Upper lobe of left lung (tissue), 6 donors: ENCODE measurements at regions not wholly inside any gene's neighbourhood (a gene's known extent, or its start where the extent isn't known, plus 50 kb on each side); places are given as distances from the start of the nearest gene placed in this dataset.

Source experiments
- ATAC-seq, 2 donors: fragments of 200-7000 bp; cut with Tn5 transposase; one replicate each; pipeline ENCODE4 v1.9.1; 2022; ENCODE audit warnings: mild to moderate bottlenecking in 2 of 2, moderate library complexity in 2 of 2; ENCODE audit not compliant: low FRiP score in 2 of 2
- DNase-seq, 2 donors: peaks; one replicate each; pipeline ENCODE4 v3.0.0-alpha.2; 2019 to 2020
- H3K27ac ChIP-seq, 4 donors: fragments of 200-600 bp; sonication (generic); one replicate each; pipeline ENCODE4 v1.5.1; 2016 to 2019
- H3K27me3 ChIP-seq, 4 donors: fragments of 200-600 bp; sonication (generic); one replicate each; pipeline ENCODE4 v1.5.1; 2017 to 2019
- H3K36me3 ChIP-seq, 4 donors: fragments of 200-600 bp; sonication (generic); one replicate each; pipeline ENCODE4 v1.5.1; 2016 to 2019
- H3K4me1 ChIP-seq, 4 donors: fragments of 200-600 bp; sonication (generic); one replicate each; pipeline ENCODE4 v1.5.1; 2018 to 2019
- H3K4me3 ChIP-seq, 4 donors: fragments of 200-600 bp; sonication (generic); one replicate each; pipeline ENCODE4 v1.5.1; 2017 to 2019; ENCODE audit warnings: mild to moderate bottlenecking in 2 of 4, moderate library complexity in 1 of 4
- H3K9me3 ChIP-seq, 4 donors: fragments of 200-600 bp; sonication (generic); one replicate each; pipeline ENCODE4 v1.5.1; 2018 to 2019
- EP300 ChIP-seq, 4 donors: sonication (generic); formaldehyde crosslinking; IDR thresholded peaks; one replicate each; pipeline ENCODE4 v1.5.1; 2017; ENCODE audit warnings: antibody characterized with exemption in 4 of 4, control low read depth in 2 of 4
- POLR2A ChIP-seq, 4 donors: fragments of 450-650 bp; IDR thresholded peaks; one replicate each; pipeline ENCODE4 v1.5.1; 2016 to 2017; ENCODE audit warnings: antibody characterized with exemption in 4 of 4, mild to moderate bottlenecking in 2 of 4
- POLR2AphosphoS5 ChIP-seq, 2 donors: sonication (generic); formaldehyde crosslinking; IDR thresholded peaks; one replicate each; pipeline ENCODE4 v1.5.1; 2017; ENCODE audit warnings: antibody characterized with exemption in 2 of 2
- WGBS, 2 donors: methylation state at CpG; one replicate each; pipeline ENCODE4 v1.1.5; 2017 to 2018; 5-methylcytosine and 5-hydroxymethylcytosine counted together
- TF ChIP-seq, protein P1 (sequence below), 6 experiments: fragments of 450-650 bp in 4 of 6; fragments of 200-600 bp in 2 of 6; sonication (generic) in 2 of 6; IDR thresholded peaks; one replicate each; pipeline ENCODE4 v1.5.1; 2016 to 2019; ENCODE audit warnings: antibody characterized with exemption in 6 of 6
- donor health status: DM: no; HTN: no; CAD: no; lungs with moderate emphysema.
- donor health status: DM: no; HTN: yes; CAD: no; lungs with severe emphysema.

DNA sequence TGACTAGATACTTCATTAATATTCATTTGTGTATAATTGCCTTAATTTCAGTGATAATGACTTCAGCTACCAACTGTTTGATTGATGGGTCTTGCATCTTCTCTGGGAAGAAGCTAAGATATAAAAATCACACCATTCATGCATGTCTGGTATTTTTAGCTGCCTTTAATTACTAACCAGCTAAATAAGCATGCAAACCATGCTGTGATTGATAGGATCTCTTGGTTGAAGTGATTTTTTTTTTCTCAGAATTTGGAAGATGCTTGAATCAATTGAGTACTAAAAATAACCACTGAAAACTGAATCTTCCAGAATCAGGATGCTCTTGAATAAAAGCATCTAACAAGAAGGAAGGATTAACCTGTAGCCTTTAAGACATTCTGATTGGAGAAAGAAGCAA is 668.8 kb downstream of the TDRD15 start:
- H3K27me3 ChIP-seq = no peaks in the 10 kb centered on the region

DNA sequence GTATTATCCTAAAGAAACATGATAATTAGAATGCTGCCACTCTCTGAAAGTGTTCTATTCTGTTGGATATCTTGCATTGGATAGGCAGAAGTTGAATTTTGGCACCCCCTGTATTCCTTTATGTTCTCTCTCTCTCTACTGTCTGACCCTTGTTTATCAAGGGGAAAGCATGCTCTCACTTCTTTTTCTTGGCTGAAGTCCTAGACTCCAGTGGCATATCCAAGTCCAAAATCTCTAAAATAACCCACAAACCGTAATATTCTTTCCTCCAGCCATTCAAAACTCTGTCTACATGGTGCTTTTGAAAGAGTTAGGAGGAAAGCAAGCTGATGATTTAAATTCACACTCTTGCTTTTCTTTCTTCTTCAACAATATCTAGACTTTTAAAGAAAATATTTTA is 669.7 kb downstream of the TDRD15 start:
- Histone ChIP-seq H3K27me3 (no peaks in the 10 kb centered on the region), H3K9me3 (no peaks in the 10 kb centered on the region), H3K36me3 (no peaks in the 10 kb centered on the region), H3K27ac (no peak overlapping the region), H3K4me3 (no peak overlapping the region), H3K4me1 (no peaks in the 10 kb centered on the region)
- 26 to 34% methylated on average over 1 of the region's 1 CpG for WGBS, 2 donors
- no peak for TF ChIP-seq POLR2AphosphoS5 (IDR thresholded peaks at IDR 0.05)
- TF ChIP-seq, protein P1, sequence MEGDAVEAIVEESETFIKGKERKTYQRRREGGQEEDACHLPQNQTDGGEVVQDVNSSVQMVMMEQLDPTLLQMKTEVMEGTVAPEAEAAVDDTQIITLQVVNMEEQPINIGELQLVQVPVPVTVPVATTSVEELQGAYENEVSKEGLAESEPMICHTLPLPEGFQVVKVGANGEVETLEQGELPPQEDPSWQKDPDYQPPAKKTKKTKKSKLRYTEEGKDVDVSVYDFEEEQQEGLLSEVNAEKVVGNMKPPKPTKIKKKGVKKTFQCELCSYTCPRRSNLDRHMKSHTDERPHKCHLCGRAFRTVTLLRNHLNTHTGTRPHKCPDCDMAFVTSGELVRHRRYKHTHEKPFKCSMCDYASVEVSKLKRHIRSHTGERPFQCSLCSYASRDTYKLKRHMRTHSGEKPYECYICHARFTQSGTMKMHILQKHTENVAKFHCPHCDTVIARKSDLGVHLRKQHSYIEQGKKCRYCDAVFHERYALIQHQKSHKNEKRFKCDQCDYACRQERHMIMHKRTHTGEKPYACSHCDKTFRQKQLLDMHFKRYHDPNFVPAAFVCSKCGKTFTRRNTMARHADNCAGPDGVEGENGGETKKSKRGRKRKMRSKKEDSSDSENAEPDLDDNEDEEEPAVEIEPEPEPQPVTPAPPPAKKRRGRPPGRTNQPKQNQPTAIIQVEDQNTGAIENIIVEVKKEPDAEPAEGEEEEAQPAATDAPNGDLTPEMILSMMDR (IDR thresholded peaks at IDR 0.05) = no peak
- TF ChIP-seq EP300 (IDR thresholded peaks at IDR 0.05) = no peak
- TF ChIP-seq POLR2A (IDR thresholded peaks at IDR 0.05) = no peak
- DNase-seq (no peak), ATAC-seq (no peak)

More for the DNA sequence above, 668.8 kb downstream of the TDRD15 start:
- H3K4me3 ChIP-seq = no peak overlapping the region
- no peak for DNase-seq
- H3K4me1 ChIP-seq = no peaks in the 10 kb centered on the region
- no peaks in the 10 kb centered on the region for H3K9me3 ChIP-seq
- no peak overlapping the region for H3K27ac ChIP-seq
- H3K36me3 ChIP-seq = no peaks in the 10 kb centered on the region
- no peak for ATAC-seq
- TF ChIP-seq POLR2A (IDR thresholded peaks at IDR 0.05) (no peak), POLR2AphosphoS5 (IDR thresholded peaks at IDR 0.05) (no peak), EP300 (IDR thresholded peaks at IDR 0.05) (no peak)
- TF ChIP-seq, protein P1 (IDR thresholded peaks at IDR 0.05) = no peak

DNA sequence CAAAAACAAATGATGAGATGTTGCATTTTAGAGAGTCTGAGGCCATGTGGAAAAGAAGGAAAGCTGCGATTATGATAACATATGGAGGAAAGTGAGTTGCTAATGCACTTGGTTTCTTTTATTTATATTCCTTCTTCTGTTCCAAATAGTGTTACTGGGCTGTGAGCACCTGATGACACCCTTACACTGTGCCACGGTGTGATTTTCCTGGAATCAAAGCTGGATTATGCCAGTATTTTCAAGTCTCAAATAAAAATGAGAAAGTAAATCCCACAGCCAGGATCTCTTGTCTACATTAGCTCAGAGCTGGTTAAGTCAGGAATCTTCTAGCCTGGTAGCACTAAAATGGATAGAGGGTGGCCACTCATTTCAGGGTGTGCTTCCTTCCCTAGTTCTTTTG is 670.8 kb downstream of the TDRD15 start:
- DNase-seq = no peak
- H3K27me3 ChIP-seq = no peaks in the 10 kb centered on the region
- no peaks in the 10 kb centered on the region for H3K36me3 ChIP-seq
- no peaks in the 10 kb centered on the region for H3K9me3 ChIP-seq
- H3K4me1 ChIP-seq = no peaks in the 10 kb centered on the region
- H3K4me3 ChIP-seq = no peak overlapping the region
- WGBS, 2 donors = 70 to 80% methylated on average over 2 of the region's 2 CpGs
- no peak overlapping the region for H3K27ac ChIP-seq
- TF ChIP-seq POLR2A (IDR thresholded peaks at IDR 0.05) = no peak
- TF ChIP-seq EP300 (IDR thresholded peaks at IDR 0.05) = no peak
- TF ChIP-seq POLR2AphosphoS5 (IDR thresholded peaks at IDR 0.05) = no peak
- TF ChIP-seq, protein P1 (IDR thresholded peaks at IDR 0.05) = no peak
- no peak for ATAC-seq

DNA sequence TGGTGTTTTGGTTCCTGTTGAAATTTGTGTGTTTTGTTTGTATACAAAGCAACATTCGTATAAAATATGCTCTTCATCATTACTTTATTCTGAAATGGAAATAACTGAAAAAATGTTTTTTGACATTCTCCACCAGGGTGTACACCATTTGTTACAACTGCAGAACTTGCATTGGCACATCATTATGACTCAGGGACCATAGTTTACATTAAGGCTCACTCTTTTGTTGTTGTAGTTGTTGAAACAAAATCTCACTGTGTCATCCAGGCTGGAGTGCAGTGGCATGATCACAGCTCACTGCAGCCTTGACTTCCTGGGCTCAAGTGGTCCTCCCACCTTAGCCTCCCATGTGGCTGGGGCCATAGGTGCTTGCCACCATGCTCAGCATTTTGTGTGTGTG is 676.6 kb downstream of the TDRD15 start:
- Histone ChIP-seq H3K27ac (no peak overlapping the region), H3K9me3 (no peaks in the 10 kb centered on the region)

DNA sequence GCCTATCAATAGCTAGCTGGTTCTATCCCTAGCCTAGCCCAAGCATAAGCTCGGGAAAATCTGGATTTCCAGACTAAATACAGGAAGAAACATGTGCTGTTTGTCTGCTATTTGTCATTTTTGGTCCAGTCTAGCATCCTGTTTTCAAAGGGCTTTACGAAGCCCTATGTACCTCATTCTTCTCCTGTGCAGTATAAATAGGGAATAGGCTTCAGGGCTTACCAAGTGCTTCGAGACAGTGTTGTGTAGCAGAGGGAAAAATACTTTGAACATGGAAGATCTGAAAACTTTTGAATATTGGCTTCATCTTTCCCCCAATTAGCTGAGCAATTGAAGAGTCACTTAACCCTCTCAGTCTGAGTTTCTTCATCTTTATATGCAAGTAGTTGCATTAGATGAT is 679.8 kb downstream of the TDRD15 start:
- no peak for ATAC-seq
- DNase-seq = no peak
- H3K9me3 ChIP-seq = no peaks in the 10 kb centered on the region
- H3K27me3 ChIP-seq = no peaks in the 10 kb centered on the region
- no peak overlapping the region for H3K4me3 ChIP-seq
- no peaks in the 10 kb centered on the region for H3K4me1 ChIP-seq
- H3K27ac ChIP-seq = no peak overlapping the region
- 43 to 60% methylated on average over 3 of the region's 3 CpGs for WGBS, 2 donors
- H3K36me3 ChIP-seq = no peaks in the 10 kb centered on the region
- TF ChIP-seq POLR2AphosphoS5 (IDR thresholded peaks at IDR 0.05) (no peak), EP300 (IDR thresholded peaks at IDR 0.05) (no peak), POLR2A (IDR thresholded peaks at IDR 0.05) (no peak)
- TF ChIP-seq, protein P1 (IDR thresholded peaks at IDR 0.05) = no peak

More for the DNA sequence above, 676.6 kb downstream of the TDRD15 start:
- ATAC-seq (no peak), DNase-seq (no peak)
- H3K4me3 ChIP-seq = no peak overlapping the region
- WGBS, 2 donors = 58 to 63% methylated on average over 1 of the region's 1 CpG
- no peaks in the 10 kb centered on the region for H3K4me1 ChIP-seq
- no peaks in the 10 kb centered on the region for H3K36me3 ChIP-seq
- no peaks in the 10 kb centered on the region for H3K27me3 ChIP-seq
- TF ChIP-seq, protein P1 (IDR thresholded peaks at IDR 0.05) = no peak
- TF ChIP-seq POLR2A (IDR thresholded peaks at IDR 0.05) = no peak
- no peak for TF ChIP-seq POLR2AphosphoS5 (IDR thresholded peaks at IDR 0.05)
- no peak for TF ChIP-seq EP300 (IDR thresholded peaks at IDR 0.05)
